Skin of body (tissue), 1 donor: ENCODE measurements at regions not wholly inside any gene's neighbourhood (a gene's known extent, or its start where the extent isn't known, plus 50 kb on each side); places are given as distances from the start of the nearest gene placed in this dataset.
"Not testable (repeated sequence)": the region's sequence is repeated elsewhere in the genome, so short reads cannot be mapped to it uniquely, and the experiment has no call there.

Experiments
- DNase-seq: peaks from one replicate; lab custom pipeline; 2025; lab: John Stamatoyannopoulos, UW

DNA sequence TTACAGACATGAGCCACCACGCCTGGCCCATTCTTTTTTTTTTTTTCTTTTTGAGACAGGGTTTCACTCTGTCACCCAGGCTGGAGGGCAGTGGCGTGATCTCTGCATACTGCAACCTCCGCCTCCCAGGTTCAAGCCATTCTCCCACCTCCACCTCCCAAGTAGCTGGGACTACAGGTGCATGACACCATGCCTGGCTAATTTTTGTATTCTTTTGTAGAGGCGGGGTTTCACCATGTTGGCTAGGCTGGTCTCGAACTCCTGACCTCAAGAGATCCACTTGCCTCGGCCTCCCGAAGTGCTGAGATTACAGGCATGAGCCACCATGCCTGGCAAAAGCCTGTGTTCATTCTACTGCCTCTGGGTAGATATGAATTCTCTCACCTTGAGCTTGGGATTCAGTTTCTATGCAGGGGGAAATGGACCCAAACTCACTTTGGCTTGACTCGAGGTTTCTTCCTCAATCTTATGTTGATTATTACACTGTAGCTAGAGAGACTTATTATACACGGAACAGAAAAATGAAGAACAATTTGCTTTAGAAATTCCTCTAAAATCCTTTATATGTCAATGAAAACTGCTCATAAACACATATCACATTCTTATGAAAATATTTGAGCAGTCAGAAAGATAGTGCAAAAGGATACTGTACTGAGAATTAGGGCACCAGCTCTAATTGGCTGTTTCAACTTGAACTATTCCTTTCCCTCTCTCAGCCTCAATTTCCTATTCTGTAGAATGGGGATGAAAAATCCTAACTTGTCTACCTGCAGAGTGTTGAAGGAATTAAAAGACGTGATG, 252.3 kb downstream of the MYCN start:
- DNase-seq: no peak

DNA sequence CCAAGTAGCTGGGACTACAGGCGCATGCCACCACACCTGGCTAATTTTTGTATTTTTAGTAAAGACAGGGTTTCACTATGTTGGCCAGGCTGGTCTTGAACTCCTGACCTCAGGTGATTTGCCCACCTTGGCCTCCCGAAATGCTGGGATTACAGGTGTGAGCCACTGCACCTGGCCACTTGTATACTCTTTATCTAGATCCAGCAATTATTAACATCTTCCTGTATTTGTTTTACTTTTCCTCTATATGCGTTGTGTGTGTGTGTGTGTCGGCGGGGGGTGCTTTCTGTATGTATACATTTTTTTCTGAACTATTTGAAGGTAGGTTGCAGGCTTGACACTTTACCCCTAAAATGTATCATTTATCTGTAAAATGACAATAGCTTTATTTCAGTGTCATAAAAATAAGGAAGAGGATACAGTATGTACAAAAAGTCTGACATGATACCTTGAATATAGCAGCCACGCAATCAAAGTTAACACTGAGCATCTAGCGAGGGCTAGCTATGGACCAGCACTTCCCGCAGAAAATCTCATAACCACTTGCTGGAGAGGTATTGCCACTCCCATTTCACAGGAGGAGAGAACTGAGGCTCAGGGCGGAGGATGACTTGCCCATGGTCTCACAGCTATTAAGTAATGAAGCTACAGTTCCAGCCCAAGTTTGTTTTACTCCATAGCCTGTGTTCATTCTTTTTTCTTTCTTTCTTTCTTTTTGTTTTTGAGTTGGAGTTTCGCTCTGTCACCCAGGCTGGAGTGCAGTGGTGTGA, 251.3 kb downstream of the MYCN start:
- DNase-seq: no peak

DNA sequence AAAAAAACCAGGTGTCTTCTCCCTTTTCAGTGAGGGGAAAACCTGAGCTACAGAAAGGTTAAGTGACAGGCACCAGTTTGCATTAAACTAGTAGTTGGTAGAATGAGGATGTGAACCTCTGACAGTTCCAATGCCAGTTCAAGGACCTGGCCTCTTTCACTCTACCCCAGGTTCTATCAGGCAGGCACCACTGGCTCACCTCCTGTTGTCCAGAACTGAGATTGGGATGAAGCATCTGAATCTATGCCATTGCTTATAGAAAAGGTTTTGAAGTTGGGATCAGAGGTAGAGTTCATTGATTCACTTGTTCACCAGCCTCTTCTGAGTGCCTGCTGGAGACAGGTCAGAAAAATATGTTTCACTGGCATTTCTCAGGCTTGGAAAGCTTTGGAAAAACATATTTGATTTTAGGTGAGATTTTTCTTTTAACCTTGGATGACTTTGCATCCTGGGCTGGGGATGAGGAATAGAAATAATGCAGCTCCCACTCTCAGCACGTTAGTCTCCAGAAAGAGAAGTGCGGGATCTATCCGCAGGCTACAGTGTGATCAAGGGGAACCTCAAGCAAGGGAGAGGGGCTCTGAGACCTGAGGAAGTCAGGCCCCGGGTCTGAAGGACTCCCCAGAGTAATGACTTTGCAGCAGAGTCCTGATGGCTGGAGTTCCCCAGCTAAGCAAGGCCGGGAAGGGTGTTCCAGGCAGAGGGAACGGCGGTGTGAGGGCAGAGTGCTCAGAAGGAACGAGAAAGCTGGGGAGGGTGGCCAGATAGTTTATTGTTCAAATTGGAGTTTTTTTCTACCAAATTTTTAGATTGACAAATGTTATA, 250.3 kb downstream of the MYCN start:
- no peak for DNase-seq

DNA sequence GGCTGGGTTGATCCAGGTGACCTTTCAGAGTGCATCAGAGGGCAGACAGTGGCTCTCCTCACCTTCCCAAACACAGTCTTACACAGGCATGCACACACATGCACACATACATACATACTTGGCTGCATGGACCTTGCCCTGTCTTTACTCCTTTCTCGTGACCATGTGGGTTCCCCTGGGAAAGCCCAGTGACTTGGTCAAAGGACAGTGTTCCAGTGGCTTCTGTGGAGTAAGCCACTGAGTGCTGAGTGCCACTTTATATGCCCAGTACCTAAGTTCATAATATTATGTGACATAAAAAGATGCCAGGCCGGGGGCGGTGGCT, 249.4 kb downstream of the MYCN start:
- no peak for DNase-seq

DNA sequence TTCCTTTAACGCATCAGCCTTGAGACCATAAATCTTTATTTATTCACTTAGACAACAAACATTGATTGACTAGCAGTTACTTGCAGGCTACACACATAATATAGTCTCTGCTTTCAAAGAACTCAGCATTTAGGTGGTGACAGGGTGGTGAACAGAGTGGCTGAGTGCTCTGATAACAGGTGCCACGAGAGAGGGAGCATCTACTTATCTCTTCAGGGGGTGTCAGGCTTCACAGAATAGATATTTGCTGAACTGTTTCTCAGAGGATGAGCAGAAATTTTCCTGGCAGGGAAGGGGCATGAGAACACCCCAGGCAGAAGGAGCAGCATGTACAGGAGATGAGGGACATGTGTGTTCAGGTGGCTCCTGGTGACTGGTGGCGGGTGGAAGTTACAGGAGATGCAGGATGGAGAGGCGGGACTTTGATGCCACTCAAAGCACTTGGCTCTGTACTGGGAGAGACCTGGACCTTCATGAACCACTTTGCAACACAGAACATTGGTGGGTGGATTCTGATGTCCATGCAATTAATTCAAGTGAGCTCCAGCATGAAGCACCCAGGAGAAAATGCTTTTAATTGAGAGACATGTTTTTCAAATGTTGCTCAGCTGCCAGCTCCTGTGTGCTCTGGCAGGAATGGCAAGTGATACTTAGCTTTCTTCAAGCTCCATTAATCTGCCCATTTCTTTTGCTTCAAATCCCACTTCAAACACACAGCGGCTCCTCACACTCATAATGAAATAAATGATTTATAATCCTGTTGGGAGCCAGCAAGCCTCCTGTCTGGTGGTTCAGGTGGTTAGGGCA, 248.9 kb downstream of the MYCN start:
- no peak for DNase-seq

DNA sequence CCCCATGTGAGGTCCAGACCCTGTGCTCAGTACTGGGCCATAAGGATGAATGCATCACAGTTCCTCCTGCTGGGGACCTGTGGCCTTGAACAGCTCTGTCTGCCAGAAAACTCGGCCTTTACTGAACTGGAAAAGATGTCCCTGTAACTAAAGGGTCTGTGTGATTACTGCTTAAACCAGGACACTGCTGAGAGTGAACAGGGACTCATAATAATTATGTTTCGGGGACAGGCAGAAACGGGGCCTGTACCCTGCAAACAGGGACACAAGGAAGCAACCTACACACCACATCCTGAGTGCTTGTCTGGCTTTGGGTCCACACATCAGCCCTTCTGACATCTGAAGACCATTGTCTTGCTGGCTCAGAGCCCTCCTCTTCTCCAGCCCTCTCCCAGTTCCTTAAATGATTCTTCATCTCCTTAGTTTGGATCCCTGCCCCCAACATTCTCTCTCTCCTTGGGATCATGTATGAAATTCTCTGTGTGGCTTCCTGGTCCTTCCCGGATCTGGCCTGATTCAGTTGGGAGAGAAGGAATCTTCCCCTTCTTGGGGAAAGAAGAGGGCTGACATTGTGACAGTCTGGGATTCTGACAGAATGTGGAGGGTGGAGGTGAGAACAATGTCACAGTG, 248.0 kb downstream of the MYCN start:
- DNase-seq: no peak

DNA sequence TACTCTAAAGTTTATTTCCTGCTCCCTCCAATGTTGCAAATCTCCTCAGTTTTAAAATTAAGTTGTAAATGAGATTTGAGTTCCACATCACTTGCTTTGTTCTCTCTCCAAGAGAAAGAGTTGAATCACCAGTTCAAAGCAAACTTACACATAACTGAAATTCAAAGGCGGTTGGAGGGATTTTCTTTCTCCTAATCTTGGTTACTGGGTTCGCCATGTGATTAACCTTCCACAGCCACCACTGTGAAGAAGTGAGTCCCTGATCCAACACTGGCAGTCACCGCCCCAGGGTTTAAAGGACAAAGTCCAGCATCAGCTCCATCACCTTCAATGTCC, 247.1 kb downstream of the MYCN start:
- DNase-seq: no peak

DNA sequence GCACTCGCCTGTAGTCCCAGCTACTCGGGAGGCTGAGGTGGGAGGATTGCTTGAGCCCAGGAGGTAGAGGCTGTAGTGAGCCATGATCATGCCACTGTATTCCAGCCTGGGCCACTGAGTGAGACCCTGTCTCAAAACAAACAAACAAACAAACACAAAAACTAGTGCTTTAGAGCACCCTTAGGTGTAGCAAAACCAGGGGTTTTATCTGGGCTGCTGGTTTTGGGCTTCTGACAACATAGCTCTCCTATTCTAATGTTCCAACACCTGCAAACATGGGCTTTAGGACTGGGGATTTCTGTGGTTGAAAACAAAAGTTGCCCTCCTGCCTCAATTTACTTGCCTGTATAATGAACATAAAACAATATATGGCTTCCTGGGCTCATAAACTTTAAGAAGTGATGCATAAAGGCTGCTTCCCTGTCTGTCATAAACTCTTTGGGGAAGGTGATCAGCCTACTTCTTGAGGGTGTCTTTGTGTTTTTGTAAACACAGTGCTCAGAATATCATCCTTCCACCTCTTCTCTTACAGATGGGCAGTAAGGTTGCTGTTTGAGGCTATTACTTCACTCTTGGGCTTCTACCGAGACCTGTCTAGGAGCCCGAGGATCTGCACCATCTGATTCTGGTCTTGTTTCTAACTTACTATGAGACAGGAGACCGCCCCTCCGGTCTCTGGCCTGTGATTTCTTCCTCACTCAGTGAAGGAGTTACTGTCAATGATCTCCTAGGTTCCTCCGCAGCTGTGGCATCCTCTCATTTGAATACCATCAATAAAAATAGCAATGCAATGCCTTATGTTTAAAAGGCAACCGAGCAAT, 246.5 kb downstream of the MYCN start:
- no peak for DNase-seq

DNA sequence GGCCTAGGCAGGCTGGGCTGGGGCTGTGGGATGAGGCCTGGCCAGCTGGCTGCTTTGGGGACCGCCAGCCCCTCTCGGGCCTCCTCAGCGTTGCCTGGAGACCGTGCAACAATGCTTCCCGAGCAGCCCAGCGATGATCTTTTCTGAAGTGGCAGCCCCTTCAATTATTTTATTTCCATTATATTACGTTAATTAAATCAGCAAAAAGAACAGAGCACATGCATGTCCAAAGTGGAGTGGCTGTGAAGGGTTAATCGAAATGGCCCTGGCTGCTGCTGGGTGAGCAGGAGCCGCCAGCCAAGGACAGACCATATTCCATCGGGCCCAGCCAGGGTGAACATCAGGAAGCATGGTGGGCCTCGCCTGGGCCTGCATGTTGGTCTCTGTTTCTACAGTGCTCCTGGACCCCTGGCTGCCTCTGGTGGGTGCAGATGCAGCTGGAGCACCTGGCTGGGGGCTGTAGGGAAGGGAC, 245.5 kb downstream of the MYCN start:
- no peak for DNase-seq

DNA sequence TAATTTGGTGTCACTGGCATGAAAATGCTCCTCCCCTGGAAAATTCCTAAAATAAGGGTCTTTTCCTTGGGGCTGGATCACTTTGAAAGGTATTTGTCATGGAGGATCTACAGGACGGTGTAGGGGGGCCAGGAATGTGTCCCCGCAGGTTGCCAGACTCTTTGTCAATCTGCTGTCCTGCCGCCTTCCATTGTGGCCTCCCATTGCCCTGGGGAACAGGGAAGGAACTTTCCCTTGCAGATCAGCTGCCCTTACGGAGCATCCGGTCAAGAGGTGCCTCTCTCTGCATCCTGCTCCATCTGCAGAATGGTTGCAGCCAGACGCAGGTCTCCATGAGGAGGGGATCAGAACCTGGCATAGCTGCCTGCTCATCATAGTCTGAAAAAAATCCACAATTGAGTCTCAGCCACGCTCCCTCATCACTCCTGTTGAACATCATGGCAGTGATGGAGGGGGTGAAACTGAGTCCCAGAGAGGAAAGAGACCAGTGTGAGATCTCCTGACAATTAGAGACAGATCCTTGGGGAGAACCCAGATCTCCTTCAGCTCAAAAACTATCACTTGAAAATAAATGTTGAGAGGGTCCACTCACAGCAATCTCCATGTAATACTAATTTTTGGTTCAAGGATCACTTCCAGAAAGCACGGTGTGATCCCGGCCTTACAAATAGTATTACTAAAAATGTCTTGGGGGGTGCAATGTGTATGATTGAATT, 244.8 kb downstream of the MYCN start:
- DNase-seq: no peak

DNA sequence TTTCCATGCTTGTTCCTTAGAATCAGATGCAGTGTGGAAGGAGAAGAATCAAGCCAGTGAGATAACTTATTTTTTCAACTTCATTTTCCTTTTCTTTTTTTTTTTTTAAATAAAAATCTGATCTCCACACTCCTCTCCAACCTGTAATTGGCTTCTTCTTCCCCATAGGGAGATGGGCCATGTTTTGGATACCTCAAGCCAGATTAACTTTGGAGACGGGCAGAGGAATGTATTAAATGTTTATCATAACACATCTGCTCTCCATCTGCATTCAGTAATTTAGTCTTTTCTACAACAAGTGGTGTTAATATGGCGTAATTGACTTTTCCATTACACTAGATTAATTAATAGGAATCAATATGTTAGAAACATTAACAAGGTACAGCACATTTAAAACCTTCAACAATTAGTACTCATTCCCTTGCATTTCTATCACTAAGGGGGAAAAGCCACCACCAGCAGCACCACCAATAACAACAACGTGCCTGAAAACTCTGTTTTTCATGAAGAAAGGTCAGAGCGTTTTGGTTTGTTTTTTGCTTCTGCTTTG, 244.1 kb downstream of the MYCN start:
- peak; percentile 11 for DNase-seq

DNA sequence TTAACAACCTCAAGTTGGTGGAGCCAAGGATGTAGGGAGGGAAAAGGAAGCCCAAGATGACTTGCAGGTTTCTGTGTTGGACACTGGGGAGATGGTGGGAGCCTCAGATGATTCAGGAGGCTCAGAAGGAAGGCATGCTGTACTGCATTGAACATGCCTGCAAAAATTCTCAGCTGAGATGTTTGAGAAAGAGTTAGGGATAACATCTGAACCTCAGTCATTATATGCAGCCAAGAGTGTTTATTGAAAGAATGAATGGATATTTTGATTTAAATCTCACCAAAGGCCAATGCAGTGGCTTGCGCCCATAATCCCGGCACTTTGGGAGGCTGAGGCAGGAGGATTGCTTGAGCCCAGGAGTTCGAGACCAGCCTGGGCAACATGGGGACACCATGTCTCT, 243.0 kb downstream of the MYCN start:
- DNase-seq: no peak

DNA sequence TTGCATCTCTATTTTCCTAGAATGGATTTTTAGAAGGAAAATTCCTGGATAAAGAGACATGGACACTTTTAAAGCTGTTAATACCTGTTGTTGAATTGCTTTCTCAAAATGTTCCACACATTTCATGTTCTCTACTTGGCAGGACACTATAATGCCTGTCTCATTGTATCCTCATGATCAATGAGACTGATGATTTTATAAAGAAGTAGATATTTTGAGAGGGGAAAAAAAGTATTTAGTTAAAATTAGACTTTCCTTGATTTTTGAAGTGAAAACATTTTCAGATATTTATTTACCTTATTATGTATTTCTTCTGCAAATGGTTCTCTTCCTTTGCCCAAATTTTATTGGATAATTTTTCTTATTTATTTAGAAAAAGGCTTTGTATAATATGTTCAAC, 242.5 kb downstream of the MYCN start:
- DNase-seq: no peak

DNA sequence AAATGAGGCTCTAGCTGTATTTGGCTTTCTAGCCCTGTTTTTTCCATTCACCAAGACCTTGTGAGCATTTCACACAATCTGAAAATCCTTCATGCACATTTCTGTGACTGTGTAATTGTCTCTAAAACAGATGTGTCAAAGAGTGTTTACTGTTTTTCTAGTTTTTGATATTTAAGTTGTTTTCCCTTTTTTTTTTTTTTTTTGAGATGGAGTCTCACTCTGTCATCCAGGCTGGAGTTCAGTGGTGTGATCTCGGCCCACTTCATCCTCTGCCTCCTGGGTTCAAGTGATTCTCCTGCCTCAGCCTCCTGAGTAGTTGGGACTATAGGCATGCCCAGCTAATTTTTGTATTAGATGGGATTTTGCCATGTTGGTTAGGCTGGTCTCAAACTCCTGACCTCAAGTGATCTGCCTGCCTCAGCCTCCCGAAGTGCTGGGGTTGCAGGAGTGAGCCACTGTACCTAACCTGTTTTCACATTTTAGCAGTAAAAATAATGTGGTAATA, 242.0 kb downstream of the MYCN start:
- not testable (repeated sequence) for DNase-seq

DNA sequence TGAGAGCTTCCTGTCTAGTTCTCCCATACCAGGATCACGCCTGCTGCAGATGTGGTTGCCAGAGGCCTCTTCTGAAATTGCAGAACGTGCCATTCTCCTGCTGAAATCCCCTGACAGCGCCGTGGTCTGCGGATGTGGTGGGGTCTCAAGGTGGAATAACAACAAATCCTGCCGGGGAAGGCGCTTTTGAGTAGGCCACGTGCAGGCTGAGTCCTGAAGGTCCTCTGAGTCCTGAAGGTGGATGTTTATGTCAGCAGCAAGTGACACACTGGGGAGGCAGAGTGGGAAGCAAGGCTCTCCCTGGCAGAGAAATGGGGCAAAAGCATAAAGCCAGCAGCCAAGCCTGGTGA, 241.4 kb downstream of the MYCN start:
- no peak for DNase-seq

DNA sequence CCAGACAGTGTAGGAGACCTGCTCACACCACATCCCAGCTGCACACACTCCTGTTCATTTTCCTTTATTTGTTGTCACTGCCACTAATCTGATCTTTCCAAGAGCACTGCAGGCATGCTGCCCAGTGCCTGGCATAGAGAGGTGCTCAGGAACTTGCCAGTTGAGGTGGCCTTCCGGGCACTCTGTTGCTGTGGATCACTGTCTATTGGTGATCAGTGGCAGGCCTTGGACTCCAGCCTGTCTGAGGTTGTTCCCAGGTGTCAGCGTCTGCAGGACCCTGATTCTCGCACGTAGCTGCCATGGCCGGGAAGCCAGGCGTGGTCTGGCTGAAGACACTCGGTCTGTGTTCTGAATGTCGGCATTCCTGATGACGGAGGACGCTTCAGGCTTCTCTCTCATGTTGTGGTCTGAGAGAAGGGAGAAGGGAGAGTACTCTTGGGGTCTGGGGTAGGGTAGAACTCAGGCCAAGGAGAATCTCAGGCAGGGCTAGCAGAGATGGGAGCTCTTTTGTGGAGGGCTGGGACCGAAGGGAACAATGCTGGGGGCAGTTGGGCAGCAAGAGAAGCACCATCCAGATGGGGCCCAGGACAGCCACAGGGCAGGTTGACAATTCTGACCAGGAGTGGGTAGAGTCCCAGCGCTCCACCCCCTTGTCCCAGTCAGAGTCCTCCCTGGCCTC, 240.9 kb downstream of the MYCN start:
- no peak for DNase-seq

DNA sequence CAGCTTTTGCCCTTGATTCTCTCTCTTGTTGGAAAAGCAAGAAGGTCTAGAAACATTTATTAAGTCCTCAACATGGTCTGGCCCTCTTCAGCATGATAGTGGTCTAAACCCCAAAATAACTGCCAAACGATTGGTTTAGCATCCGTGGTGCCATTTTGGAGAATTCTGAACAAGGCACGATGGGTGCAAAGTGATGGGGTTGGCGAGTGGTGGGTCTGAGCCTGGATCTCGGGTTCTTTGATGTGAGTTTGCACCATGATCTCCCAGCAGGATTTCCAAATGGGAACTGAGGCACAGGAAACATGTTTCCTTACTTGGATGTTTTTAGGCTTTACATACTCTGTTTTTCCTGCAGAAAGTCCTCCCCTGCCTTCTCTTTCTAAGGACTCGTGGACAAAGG, 240.3 kb downstream of the MYCN start:
- no peak for DNase-seq

DNA sequence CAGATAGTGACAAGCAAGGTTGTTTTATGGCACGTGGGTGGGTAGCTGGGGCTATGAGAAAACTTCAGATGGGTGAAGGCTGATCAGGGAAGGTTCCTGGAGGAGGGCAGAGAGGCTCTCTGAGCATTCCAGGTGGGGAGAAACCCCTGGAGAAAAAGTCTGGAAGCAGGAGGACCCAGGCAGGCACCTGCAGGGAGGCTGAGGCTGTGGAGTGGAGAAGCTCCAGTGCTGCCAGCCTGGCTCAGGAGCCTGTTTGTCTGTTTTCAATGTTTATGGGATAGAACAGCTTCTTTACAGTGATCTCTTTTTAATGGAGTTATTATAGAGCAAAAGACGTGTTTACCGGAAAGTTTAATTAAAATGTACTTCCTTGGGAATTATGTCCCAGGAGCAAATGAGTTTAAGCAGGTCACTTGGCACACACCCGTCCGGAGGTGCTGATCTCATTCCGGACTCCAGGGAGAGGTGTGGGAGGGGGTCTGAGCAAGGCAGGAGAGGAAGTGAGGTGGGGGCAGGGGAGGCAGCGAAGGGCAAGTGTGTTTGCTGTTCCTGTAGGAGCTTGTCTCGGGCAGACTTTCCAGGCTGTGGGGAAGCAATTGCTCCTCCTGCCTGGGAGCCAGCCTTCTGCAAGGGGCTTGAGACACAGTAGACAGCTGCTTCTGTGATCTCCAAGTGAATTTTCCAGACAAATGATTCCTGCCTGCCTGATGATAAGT, 239.5 kb downstream of the MYCN start:
- DNase-seq: no peak
